HCT116 (cell line): ENCODE measurements at regions not wholly inside any gene's neighbourhood (a gene's known extent, or its start where the extent isn't known, plus 50 kb on each side); places are given as distances from the start of the nearest gene placed in this dataset.

Experiments used
- CTCF ChIP-seq, 3 experiments: fragments of 200-600 bp in 1 of 3; sonication (generic) in 1 of 3; IDR thresholded peaks in 2 of 3; conservative IDR thresholded peaks in 1 of 3; 2 replicates each; pipeline ENCODE4 v1.5.1; 2012 to 2017; ENCODE audit warnings: low read depth in 2 of 3, low read length in 2 of 3, antibody characterized with exemption in 1 of 3, borderline replicate concordance in 1 of 3, control low read depth in 1 of 3, mild to moderate bottlenecking in 1 of 3, mixed read lengths in 1 of 3, mixed run types in 1 of 3, moderate library complexity in 1 of 3; ENCODE audit not compliant: insufficient read depth in 1 of 3
- POLR2AphosphoS5 ChIP-seq: IDR thresholded peaks from 2 replicates; pipeline ENCODE4 v1.6.1; 2011; ENCODE audit warnings: mild to moderate bottlenecking, low read depth, low read length, moderate library complexity
- SIN3A ChIP-seq: IDR thresholded peaks from 2 replicates; pipeline ENCODE4 v1.6.1; 2012; ENCODE audit warnings: low read depth
- SP1 ChIP-seq: IDR thresholded peaks from 2 replicates; pipeline ENCODE4 v1.6.1; 2012; ENCODE audit warnings: low read depth
- ZFX ChIP-seq: fragments of 450-650 bp; IDR thresholded peaks from 2 replicates; pipeline ENCODE4 v1.6.1; 2017

- TF ChIP-seq CTCF (IDR thresholded peaks at IDR 0.05 in 2 of 3, conservative IDR thresholded peaks at IDR 0.05 in 1 of 3; ENCODE audit: borderline replicate concordance in 1 of 3, insufficient read depth in 1 of 3, low read depth in 2 of 3, low read length in 2 of 3) (no peak), POLR2AphosphoS5 (no peak), SIN3A (no peak), SP1 (no peak), ZFX (no peak)
These were observed 98.2 kb upstream of the CHORDC1 start for GRCh38 chr11:90321018-90321417.
